Tibial artery (tissue), 4 donors: ENCODE measurements at regions not wholly inside any gene's neighbourhood (a gene's known extent, or its start where the extent isn't known, plus 50 kb on each side); places are given as distances from the start of the nearest gene placed in this dataset.

Experiments
- DNase-seq, 2 donors: peaks; one replicate each; pipeline ENCODE4 v3.0.0-alpha.2; 2019
- H3K27ac ChIP-seq, 2 donors: fragments of 200-600 bp; sonication (generic) in 1 of 2; 1 replicate in 1 of 2; 2 replicates in 1 of 2; pipeline ENCODE4 v1.5.1; 2018 to 2019; ENCODE audit warnings: mild to moderate bottlenecking in 1 of 2
- H3K27me3 ChIP-seq, 2 donors: fragments of 200-600 bp; sonication (generic) in 1 of 2; one replicate each; pipeline versions ENCODE4 v1.5.1 to v1.6.0; 2016 to 2019
- H3K36me3 ChIP-seq, 3 donors: fragments of 200-600 bp; sonication (generic) in 2 of 3; one replicate each; pipeline ENCODE4 v1.5.1; 2016 to 2019; ENCODE audit warnings: mild to moderate bottlenecking in 2 of 3
- H3K4me1 ChIP-seq, 4 donors: fragments of 200-600 bp; sonication (generic) in 2 of 4; 1 replicate in 3 of 4; 2 replicates in 1 of 4; pipeline ENCODE4 v1.5.1; 2016 to 2019
- H3K4me3 ChIP-seq, 2 donors: fragments of 200-600 bp; sonication (generic) in 1 of 2; 1 replicate in 1 of 2; 2 replicates in 1 of 2; pipeline ENCODE4 v1.5.1; 2018 to 2019; ENCODE audit warnings: mild to moderate bottlenecking in 2 of 2
- H3K9me3 ChIP-seq, 3 donors: fragments of 200-600 bp; sonication (generic) in 1 of 3; one replicate each; pipeline ENCODE4 v1.5.1; 2016 to 2019
- intact Hi-C: fragments of 100-400 bp; cut with DNase I; formaldehyde crosslinking; loops from one replicate; pipeline ENCODE4 v1.15.0; 2023; ENCODE audit warnings: low total_unique reads
- TF ChIP-seq, protein P1 (sequence below), 2 experiments: fragments of 200-600 bp in 1 of 2; fragments of 450-650 bp in 1 of 2; IDR thresholded peaks; one replicate each; pipeline ENCODE4 v1.5.1; 2017 to 2019; ENCODE audit warnings: antibody characterized with exemption in 2 of 2, mild to moderate bottlenecking in 1 of 2, moderate library complexity in 1 of 2

DNA sequence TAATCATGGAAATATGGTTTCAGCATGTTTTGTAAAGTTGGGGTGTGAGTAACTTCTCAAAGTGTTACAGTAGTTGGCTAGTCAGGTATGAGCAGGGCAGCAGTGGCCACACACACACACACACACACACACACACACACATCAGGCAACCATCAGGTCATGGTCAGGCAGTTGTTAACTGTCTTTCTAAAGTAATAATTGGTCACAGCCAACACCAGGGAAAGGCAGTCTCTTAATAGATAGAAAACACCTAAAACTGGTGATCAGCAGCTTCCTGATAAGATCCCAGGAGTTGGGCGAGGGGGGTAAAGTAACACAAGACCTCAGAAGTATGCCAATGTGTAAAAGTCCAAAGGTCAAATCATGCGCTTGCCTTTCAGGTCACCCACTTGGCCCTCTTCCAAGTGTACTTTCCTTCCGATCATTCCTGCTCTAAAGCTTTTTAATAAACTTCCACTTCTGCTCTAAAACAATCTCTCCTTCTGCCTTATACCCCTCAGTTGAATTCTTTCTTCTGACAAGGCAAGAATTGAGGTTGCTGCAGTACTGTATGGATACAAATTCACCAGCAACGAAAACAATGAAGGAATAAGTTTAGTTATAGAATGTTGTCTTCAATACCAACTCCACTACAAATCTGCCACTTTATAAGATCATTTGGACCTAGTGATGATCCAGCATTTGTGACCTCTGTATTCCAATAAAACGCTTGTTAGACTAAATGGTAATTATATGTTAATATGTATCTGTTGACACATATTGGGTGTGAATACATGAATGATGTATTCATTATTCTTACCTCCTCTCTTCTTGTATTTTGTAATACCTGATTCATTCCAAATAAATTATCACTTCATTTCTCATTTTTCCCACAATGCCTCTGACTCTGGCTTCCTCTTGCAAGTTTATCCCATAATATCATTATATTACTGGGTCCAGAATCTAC is 254.3 kb downstream of the METTL4 start:
- intact Hi-C loops = no loop called here
- TF ChIP-seq, protein P1, sequence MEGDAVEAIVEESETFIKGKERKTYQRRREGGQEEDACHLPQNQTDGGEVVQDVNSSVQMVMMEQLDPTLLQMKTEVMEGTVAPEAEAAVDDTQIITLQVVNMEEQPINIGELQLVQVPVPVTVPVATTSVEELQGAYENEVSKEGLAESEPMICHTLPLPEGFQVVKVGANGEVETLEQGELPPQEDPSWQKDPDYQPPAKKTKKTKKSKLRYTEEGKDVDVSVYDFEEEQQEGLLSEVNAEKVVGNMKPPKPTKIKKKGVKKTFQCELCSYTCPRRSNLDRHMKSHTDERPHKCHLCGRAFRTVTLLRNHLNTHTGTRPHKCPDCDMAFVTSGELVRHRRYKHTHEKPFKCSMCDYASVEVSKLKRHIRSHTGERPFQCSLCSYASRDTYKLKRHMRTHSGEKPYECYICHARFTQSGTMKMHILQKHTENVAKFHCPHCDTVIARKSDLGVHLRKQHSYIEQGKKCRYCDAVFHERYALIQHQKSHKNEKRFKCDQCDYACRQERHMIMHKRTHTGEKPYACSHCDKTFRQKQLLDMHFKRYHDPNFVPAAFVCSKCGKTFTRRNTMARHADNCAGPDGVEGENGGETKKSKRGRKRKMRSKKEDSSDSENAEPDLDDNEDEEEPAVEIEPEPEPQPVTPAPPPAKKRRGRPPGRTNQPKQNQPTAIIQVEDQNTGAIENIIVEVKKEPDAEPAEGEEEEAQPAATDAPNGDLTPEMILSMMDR (IDR thresholded peaks at IDR 0.05) = no peak
- no peaks in the 10 kb centered on the region for H3K4me1 ChIP-seq
- no peak for DNase-seq
- no peaks in the 10 kb centered on the region for H3K9me3 ChIP-seq
- no peaks in the 10 kb centered on the region for H3K36me3 ChIP-seq
- no peak overlapping the region for H3K4me3 ChIP-seq
- H3K27ac ChIP-seq = no peak overlapping the region
- H3K27me3 ChIP-seq = no peaks in the 10 kb centered on the region

DNA sequence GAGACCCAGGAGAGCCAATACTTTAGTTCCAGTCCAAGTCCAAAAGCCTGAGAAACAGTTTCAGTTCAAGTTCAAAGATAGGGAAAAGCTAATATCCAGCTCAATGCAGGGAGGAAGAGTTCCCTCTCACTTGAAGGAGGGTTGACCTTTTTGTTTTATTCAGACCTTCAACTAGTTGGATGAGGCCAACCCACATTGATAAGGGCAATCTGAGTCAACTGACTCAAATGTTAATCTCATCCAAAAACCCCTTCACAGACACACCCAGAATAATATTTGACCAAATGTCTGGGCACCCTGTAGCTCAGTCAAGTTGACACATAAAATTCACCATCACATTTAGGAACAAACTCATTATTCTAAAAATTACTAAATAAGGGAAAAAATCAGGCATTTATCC is 246.8 kb downstream of the METTL4 start:
- no peaks in the 10 kb centered on the region for H3K36me3 ChIP-seq
- H3K4me3 ChIP-seq = no peak overlapping the region
- H3K9me3 ChIP-seq = no peaks in the 10 kb centered on the region
- peaks cover 0 to 3% of the 10 kb centered on the region in 2 donors for H3K27me3 ChIP-seq
- DNase-seq = no peak
- intact Hi-C loops = no loop called here
- H3K4me1 ChIP-seq = no peaks in the 10 kb centered on the region
- TF ChIP-seq, protein P1 (IDR thresholded peaks at IDR 0.05) = no peak
- no peak overlapping the region for H3K27ac ChIP-seq

DNA sequence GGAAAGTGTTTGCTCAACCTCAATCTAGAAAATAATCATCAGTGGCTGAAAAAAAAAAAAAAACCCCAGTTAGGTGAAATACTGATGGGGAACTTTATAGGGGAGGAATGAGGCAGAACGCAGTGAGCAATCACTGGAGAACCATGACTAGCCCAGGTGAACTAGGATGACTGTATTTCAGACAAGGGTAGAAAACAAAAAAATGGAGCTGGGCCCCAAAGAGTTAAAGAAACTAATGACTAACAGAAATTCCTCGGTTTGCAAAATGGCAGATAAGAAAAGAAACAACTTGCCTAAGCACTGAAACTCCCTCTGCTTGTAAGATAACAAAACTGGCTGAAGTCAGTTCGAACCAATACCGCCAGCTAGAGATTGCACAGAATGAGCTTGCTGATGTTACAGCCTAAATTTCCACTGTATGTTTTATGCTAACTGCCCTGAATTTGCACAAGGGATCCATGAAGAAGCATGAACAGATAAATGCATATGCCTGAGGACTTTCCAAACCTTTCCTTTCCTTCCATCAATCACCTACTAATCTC is 245.9 kb downstream of the METTL4 start:
- H3K27me3 ChIP-seq = peaks cover 0 to 3% of the 10 kb centered on the region in 2 donors
- H3K27ac ChIP-seq = no peak overlapping the region
- H3K36me3 ChIP-seq = no peaks in the 10 kb centered on the region
- no peak for DNase-seq
- TF ChIP-seq, protein P1 (IDR thresholded peaks at IDR 0.05) = no peak
- no peak overlapping the region for H3K4me3 ChIP-seq
- H3K9me3 ChIP-seq = no peaks in the 10 kb centered on the region
- intact Hi-C loops = no loop called here
- no peaks in the 10 kb centered on the region for H3K4me1 ChIP-seq

DNA sequence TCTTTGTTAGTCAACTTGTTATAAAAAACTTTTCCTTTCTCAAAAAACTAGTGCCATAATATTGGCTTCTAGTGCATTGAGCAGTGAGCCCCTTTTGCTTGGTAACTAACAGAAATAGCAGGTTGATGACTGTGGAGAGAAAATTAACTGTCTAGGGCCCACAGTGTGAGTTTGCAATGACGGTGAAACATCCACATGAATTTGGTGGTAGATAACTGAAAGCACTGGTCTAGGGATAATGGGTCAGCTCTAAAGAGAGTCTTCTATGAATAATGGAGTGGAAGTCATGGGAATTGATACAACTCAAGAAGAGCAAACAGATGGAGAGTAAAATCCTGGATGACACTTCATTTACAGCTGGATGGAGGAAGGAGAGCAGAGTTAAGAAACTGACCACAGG is 245.4 kb downstream of the METTL4 start:
- Histone ChIP-seq H3K27ac (no peak overlapping the region), H3K4me1 (no peaks in the 10 kb centered on the region), H3K27me3 (peaks cover 0 to 3% of the 10 kb centered on the region in 2 donors), H3K9me3 (no peaks in the 10 kb centered on the region), H3K4me3 (no peak overlapping the region), H3K36me3 (no peaks in the 10 kb centered on the region)
- DNase-seq = no peak
- intact Hi-C loops = no loop called here
- TF ChIP-seq, protein P1 (IDR thresholded peaks at IDR 0.05) = no peak

DNA sequence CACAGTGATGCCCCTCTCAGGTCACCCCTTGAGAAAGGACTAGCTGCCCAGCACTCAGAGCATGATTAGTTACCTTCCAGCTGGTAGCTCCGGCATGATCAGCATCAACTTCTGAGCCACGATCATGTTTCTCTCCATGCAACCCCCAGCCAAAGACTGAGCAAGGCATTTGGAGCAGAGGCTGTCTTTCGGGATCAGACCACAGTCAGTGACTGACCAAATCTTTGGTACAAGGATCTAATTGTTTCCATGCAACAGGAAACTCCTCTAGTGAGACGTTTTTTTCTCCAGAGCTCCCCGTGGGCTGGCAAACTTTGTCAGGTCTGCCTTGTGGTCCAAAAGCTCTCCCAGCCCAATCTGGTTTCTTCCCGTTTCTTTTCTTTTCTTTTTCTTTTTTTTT is 244.3 kb downstream of the METTL4 start:
- no peak for DNase-seq
- H3K9me3 ChIP-seq = no peaks in the 10 kb centered on the region
- peaks cover 0 to 3% of the 10 kb centered on the region in 2 donors for H3K27me3 ChIP-seq
- no peak overlapping the region for H3K4me3 ChIP-seq
- no peaks in the 10 kb centered on the region for H3K4me1 ChIP-seq
- no peaks in the 10 kb centered on the region for H3K36me3 ChIP-seq
- intact Hi-C loops = no loop called here
- TF ChIP-seq, protein P1 (IDR thresholded peaks at IDR 0.05) = no peak
- no peak overlapping the region for H3K27ac ChIP-seq
